ENCODE measurements at regions not wholly inside any gene's neighbourhood (a gene's known extent, or its start where the extent isn't known, plus 50 kb on each side); places are given as distances from the start of the nearest gene placed in this dataset.

GRCh38 chr15:47431501-47431900 is 285.8 kb upstream of the SEMA6D start:
- no peak for TF ChIP-seq POLR2A (IDR thresholded peaks at IDR 0.05)
- TF ChIP-seq, protein P1, sequence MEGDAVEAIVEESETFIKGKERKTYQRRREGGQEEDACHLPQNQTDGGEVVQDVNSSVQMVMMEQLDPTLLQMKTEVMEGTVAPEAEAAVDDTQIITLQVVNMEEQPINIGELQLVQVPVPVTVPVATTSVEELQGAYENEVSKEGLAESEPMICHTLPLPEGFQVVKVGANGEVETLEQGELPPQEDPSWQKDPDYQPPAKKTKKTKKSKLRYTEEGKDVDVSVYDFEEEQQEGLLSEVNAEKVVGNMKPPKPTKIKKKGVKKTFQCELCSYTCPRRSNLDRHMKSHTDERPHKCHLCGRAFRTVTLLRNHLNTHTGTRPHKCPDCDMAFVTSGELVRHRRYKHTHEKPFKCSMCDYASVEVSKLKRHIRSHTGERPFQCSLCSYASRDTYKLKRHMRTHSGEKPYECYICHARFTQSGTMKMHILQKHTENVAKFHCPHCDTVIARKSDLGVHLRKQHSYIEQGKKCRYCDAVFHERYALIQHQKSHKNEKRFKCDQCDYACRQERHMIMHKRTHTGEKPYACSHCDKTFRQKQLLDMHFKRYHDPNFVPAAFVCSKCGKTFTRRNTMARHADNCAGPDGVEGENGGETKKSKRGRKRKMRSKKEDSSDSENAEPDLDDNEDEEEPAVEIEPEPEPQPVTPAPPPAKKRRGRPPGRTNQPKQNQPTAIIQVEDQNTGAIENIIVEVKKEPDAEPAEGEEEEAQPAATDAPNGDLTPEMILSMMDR (IDR thresholded peaks at IDR 0.05): no peak

Data from adrenal gland (tissue), 5 donors.